ENCODE measurements at regions not wholly inside any gene's neighbourhood (a gene's known extent, or its start where the extent isn't known, plus 50 kb on each side); places are given as distances from the start of the nearest gene placed in this dataset.
"Not testable (repeated sequence)": the region's sequence is repeated elsewhere in the genome, so short reads cannot be mapped to it uniquely, and the experiment has no call there.

GRCh38 chr1:4068076-4068475 lies 168.0 kb upstream of the C1orf174 start:
- DNase-seq = no peak

- no peak for DNase-seq
These were observed 171.6 kb upstream of the C1orf174 start for GRCh38 chr1:4071653-4072052.

GRCh38 chr1:4072481-4073153 lies 172.5 kb upstream of the C1orf174 start:
- no peak for DNase-seq

- DNase-seq = no peak
These were observed 175.6 kb upstream of the C1orf174 start for GRCh38 chr1:4075436-4076225.

GRCh38 chr1:4076346-4076745 lies 176.3 kb upstream of the C1orf174 start:
- DNase-seq = no peak

GRCh38 chr1:4078091-4078962 lies 178.3 kb upstream of the C1orf174 start:
- DNase-seq = not testable (repeated sequence)

- no peak for DNase-seq
These were observed 179.7 kb upstream of the C1orf174 start for GRCh38 chr1:4079815-4080214.

GRCh38 chr1:4081806-4082711 lies 182.0 kb upstream of the C1orf174 start:
- no peak for DNase-seq

GRCh38 chr1:4083231-4084047 lies 183.4 kb upstream of the C1orf174 start:
- no peak for DNase-seq

GRCh38 chr1:4084048-4084431 lies 184.0 kb upstream of the C1orf174 start:
- no peak for DNase-seq

- no peak for DNase-seq
These were observed 184.4 kb upstream of the C1orf174 start for GRCh38 chr1:4084446-4084845.

- no peak for DNase-seq
These were observed 184.8 kb upstream of the C1orf174 start for GRCh38 chr1:4084896-4085295.

- DNase-seq = no peak
These were observed 185.5 kb upstream of the C1orf174 start for GRCh38 chr1:4085546-4085945.

- no peak for DNase-seq
These were observed 186.2 kb upstream of the C1orf174 start for GRCh38 chr1:4086085-4086850.

GRCh38 chr1:4086921-4087320 lies 186.8 kb upstream of the C1orf174 start:
- no peak for DNase-seq

GRCh38 chr1:4087530-4088420 lies 187.7 kb upstream of the C1orf174 start:
- DNase-seq = no peak

- no peak for DNase-seq
These were observed 188.6 kb upstream of the C1orf174 start for GRCh38 chr1:4088676-4089075.

- no peak for DNase-seq
These were observed 189.5 kb upstream of the C1orf174 start for GRCh38 chr1:4089421-4090175.

- DNase-seq = no peak
These were observed 190.5 kb upstream of the C1orf174 start for GRCh38 chr1:4090556-4090955.
